PC-9 (cell line): ENCODE measurements at regions not wholly inside any gene's neighbourhood (a gene's known extent, or its start where the extent isn't known, plus 50 kb on each side); places are given as distances from the start of the nearest gene placed in this dataset.

Source experiments
- BruUV-seq: library from RNA; stranded (reverse); fragments of 400-500 nt; replicated peaks from 2 replicates; lab custom pipeline; 2021; lab: Mats Ljungman, UMichigan
- CTCF ChIA-PET: fragments of 300-600 bp; sonication (Branson Sonifier 250); formaldehyde crosslinking; loops from one replicate; lab custom pipeline; 2022; ENCODE audit warnings: antibody characterized with exemption; lab: Charles Lee
- POLR2A ChIA-PET: fragments of 300-600 bp; sonication (Branson Sonifier 250); formaldehyde crosslinking; loops from one replicate; lab custom pipeline; 2022; ENCODE audit warnings: antibody characterized with exemption; ENCODE audit not compliant: unreplicated experiment; lab: Charles Lee
- DNase-seq, 2 experiments: peaks; one replicate each; pipeline versions ENCODE4 v3.0.0 to v3.0.0-alpha.2; 2015 to 2022; ENCODE audit warnings: mixed read lengths in 1 of 2
- H2AFZ ChIP-seq: fragments of 200-600 bp; sonication (generic); 2 replicates; pipeline ENCODE4 v1.8.1; 2017; ENCODE audit warnings: antibody characterized with exemption
- H3F3A ChIP-seq: fragments of 200-600 bp; sonication (generic); 2 replicates; pipeline ENCODE4 v1.8.1; 2017; ENCODE audit warnings: antibody characterized with exemption, mild to moderate bottlenecking, low read depth; ENCODE audit not compliant: insufficient read depth
- H3K27ac ChIP-seq: fragments of 200-600 bp; sonication (generic); 2 replicates; pipeline ENCODE4 v1.6.1; 2016; ENCODE audit warnings: mixed run types
- H3K27me3 ChIP-seq: fragments of 200-600 bp; sonication (generic); 2 replicates; pipeline ENCODE4 v1.6.1; 2016; ENCODE audit warnings: low read depth, mixed run types; ENCODE audit not compliant: insufficient read depth
- H3K36me3 ChIP-seq: fragments of 200-600 bp; sonication (generic); 2 replicates; pipeline ENCODE4 v1.6.1; 2016; ENCODE audit warnings: low read depth, mixed run types
- H3K4me1 ChIP-seq: fragments of 200-600 bp; sonication (generic); replicated peaks from 2 replicates; pipeline ENCODE4 v1.6.1; 2016; ENCODE audit warnings: mixed run types; ENCODE audit not compliant: insufficient read depth
- H3K4me2 ChIP-seq: fragments of 200-600 bp; sonication (generic); 2 replicates; pipeline ENCODE4 v1.6.1; 2017; ENCODE audit warnings: mixed run types
- H3K4me3 ChIP-seq: fragments of 200-600 bp; sonication (generic); 2 replicates; pipeline ENCODE4 v1.6.1; 2016; ENCODE audit warnings: mixed run types
- H3K79me2 ChIP-seq: fragments of 200-600 bp; sonication (generic); 2 replicates; pipeline ENCODE4 v1.6.1; 2017; ENCODE audit warnings: low read depth, mixed run types
- H3K9me2 ChIP-seq: fragments of 200-600 bp; sonication (generic); 2 replicates; pipeline ENCODE4 v1.8.1; 2017; ENCODE audit warnings: mild to moderate bottlenecking; ENCODE audit not compliant: insufficient read depth
- H3K9me3 ChIP-seq: fragments of 200-600 bp; sonication (generic); 2 replicates; pipeline ENCODE4 v1.8.1; 2016; ENCODE audit warnings: low read depth; ENCODE audit not compliant: insufficient read depth
- H4K20me1 ChIP-seq: fragments of 200-600 bp; sonication (generic); 2 replicates; pipeline ENCODE4 v1.8.1; 2017; ENCODE audit not compliant: insufficient read depth
- CTCF ChIP-seq: fragments of 200-600 bp; sonication (generic); conservative IDR thresholded peaks from 2 replicates; pipeline ENCODE4 v1.6.1; 2017; ENCODE audit warnings: mixed run types, antibody characterized with exemption, mild to moderate bottlenecking, moderate library complexity
- EZH2 ChIP-seq: fragments of 200-600 bp; sonication (generic); IDR thresholded peaks from 2 replicates; pipeline ENCODE4 v1.8.0; 2017; ENCODE audit warnings: antibody characterized with exemption, low read depth
- intact Hi-C: fragments of 100-400 bp; cut with micrococcal nuclease; formaldehyde crosslinking; loops from one replicate; pipeline ENCODE4 v1.10.0; 2022; ENCODE audit not compliant: unreplicated experiment

GRCh38 chr2:12803607-12804006 is 86.9 kb downstream of the TRIB2 start:
- no peak overlapping the region for H3K4me3 ChIP-seq
- BruUV-seq = no TSS peak
- DNase-seq = no peak
- no peak for TF ChIP-seq EZH2
- TF ChIP-seq CTCF = no peak
- no peaks in the 10 kb centered on the region for H3K4me1 ChIP-seq
- H3K4me2 ChIP-seq = no peak overlapping the region
- H3K9me2 ChIP-seq = no peaks in the 10 kb centered on the region
- intact Hi-C loops = no loop called here
- H2AFZ ChIP-seq = no peak overlapping the region
- ChIA-PET POLR2A (no interaction called here), CTCF (no interaction called here)
- H3K27me3 ChIP-seq = no peaks in the 10 kb centered on the region
- H3K27ac ChIP-seq = no peak overlapping the region
- H3F3A ChIP-seq = no peaks in the 10 kb centered on the region; the same call in 1 of the 2 replicates
- H4K20me1 ChIP-seq = no peaks in the 10 kb centered on the region
- no peaks in the 10 kb centered on the region for H3K79me2 ChIP-seq
- H3K9me3 ChIP-seq = peaks cover 15% of the 10 kb centered on the region; the same call in 1 of the 2 replicates
- no peaks in the 10 kb centered on the region for H3K36me3 ChIP-seq

DNA sequence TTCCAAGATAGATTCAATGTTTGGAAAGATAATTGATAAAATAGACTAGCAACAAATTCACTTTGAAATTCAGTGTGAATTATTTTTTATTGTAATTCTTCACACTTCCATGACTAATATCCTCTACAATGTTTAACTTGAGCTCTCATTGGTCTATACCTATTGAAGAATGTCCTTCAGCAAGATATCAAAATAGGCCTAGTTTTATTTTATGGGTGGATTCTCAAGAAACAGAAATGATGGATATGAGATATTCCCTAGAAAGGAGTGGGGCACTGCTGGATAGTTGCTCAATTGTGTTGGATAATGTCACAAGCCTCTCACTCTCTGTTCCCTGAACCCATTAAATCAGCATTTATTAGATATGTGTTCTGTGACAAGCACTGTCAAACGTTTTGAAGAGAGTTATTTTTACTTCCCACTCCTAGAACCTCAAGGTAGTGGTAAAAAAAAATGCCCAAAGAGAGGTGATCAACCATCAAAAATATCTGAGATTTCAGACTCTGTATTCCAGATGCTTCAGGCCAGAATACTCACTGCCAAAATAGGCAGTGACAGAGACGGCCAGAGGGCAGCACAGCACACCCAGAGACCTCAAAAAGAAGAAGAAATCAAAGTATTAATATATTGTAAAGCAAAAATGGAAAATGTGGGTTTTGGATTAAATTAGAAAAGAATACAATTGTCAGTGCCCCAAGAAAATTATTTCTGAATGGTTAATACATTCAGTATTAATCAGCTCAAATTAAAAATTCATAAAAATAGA is 87.5 kb downstream of the TRIB2 start:
- no peaks in the 10 kb centered on the region for H3K27me3 ChIP-seq
- no peak for DNase-seq
- no peak overlapping the region for H3K27ac ChIP-seq
- TF ChIP-seq CTCF (no peak), EZH2 (no peak)
- CTCF ChIA-PET = no interaction called here
- H3K4me2 ChIP-seq = no peak overlapping the region
- H3K9me2 ChIP-seq = no peaks in the 10 kb centered on the region
- H3K4me3 ChIP-seq = no peak overlapping the region
- no TSS peak for BruUV-seq
- no peaks in the 10 kb centered on the region; the same call in 1 of the 2 replicates for H3F3A ChIP-seq
- H3K9me3 ChIP-seq = peaks cover 10% of the 10 kb centered on the region; the same call in 1 of the 2 replicates
- H2AFZ ChIP-seq = no peak overlapping the region
- no peaks in the 10 kb centered on the region for H3K36me3 ChIP-seq
- no peaks in the 10 kb centered on the region for H3K4me1 ChIP-seq
- no peaks in the 10 kb centered on the region for H3K79me2 ChIP-seq
- no peaks in the 10 kb centered on the region for H4K20me1 ChIP-seq
- POLR2A ChIA-PET = interaction anchor here (0.6 kb wide), 1 partner anchor 8 kb away, joined by 3 read pairs; no protein-coding TSS in a partner anchor
- intact Hi-C loops = no loop called here

GRCh38 chr2:12805033-12805432 is 88.3 kb downstream of the TRIB2 start:
- TF ChIP-seq CTCF (no peak), EZH2 (no peak)
- DNase-seq = no peak
- Histone ChIP-seq H4K20me1 (no peaks in the 10 kb centered on the region), H3K9me2 (no peaks in the 10 kb centered on the region), H3K9me3 (peaks cover 9% of the 10 kb centered on the region; the same call in 1 of the 2 replicates), H3K4me3 (no peak overlapping the region), H3K27ac (no peak overlapping the region), H2AFZ (no peak overlapping the region), H3K27me3 (no peaks in the 10 kb centered on the region), H3K4me1 (no peaks in the 10 kb centered on the region), H3K4me2 (no peak overlapping the region), H3K36me3 (no peaks in the 10 kb centered on the region), H3K79me2 (no peaks in the 10 kb centered on the region), H3F3A (no peaks in the 10 kb centered on the region; the same call in 1 of the 2 replicates)
- ChIA-PET POLR2A (interaction anchor here (0.6 kb wide), 1 partner anchor 9 kb away, joined by 3 read pairs; no protein-coding TSS in a partner anchor), CTCF (no interaction called here)
- intact Hi-C loops = no loop called here
- no TSS peak for BruUV-seq
